ENCODE measurements at regions not wholly inside any gene's neighbourhood (a gene's known extent, or its start where the extent isn't known, plus 50 kb on each side); places are given as distances from the start of the nearest gene placed in this dataset.

GRCh38 chr4:108398316-108398715 lies 222.1 kb upstream of the RPL34 start:
- DNase-seq: peak; percentile 37

- DNase-seq: no peak
These were observed 222.5 kb upstream of the RPL34 start for GRCh38 chr4:108397850-108398249.

- DNase-seq: no peak
These were observed 223.4 kb upstream of the RPL34 start for GRCh38 chr4:108396900-108397497.

- no peak for DNase-seq
These were observed 224.6 kb upstream of the RPL34 start for GRCh38 chr4:108395786-108396185.

- no peak for DNase-seq
These were observed 225.2 kb upstream of the LEF1 start for GRCh38 chr4:108393890-108394472.

- no peak for DNase-seq
These were observed 223.1 kb upstream of the LEF1 start for GRCh38 chr4:108391701-108392455.

- no peak for DNase-seq
These were observed 216.3 kb upstream of the LEF1 start for GRCh38 chr4:108385076-108385475.

GRCh38 chr4:108384544-108384943 lies 215.8 kb upstream of the LEF1 start:
- DNase-seq: no peak

- no peak for DNase-seq
These were observed 214.4 kb upstream of the LEF1 start for GRCh38 chr4:108383157-108383556.

- no peak for DNase-seq
These were observed 214.0 kb upstream of the LEF1 start for GRCh38 chr4:108382751-108383150.

GRCh38 chr4:108378164-108378563 lies 209.4 kb upstream of the LEF1 start:
- DNase-seq: no peak

GRCh38 chr4:108377021-108377420 lies 208.3 kb upstream of the LEF1 start:
- DNase-seq: no peak

GRCh38 chr4:108375434-108375833 lies 206.7 kb upstream of the LEF1 start:
- no peak for DNase-seq

- no peak for DNase-seq
These were observed 203.9 kb upstream of the LEF1 start for GRCh38 chr4:108372681-108373080.

GRCh38 chr4:108371282-108371681 lies 202.6 kb upstream of the LEF1 start:
- no peak for DNase-seq

GRCh38 chr4:108370291-108371141 lies 201.8 kb upstream of the LEF1 start:
- DNase-seq: peak; percentile 34

GRCh38 chr4:108369035-108369655 lies 200.4 kb upstream of the LEF1 start:
- DNase-seq: no peak

- DNase-seq: no peak
These were observed 199.0 kb upstream of the LEF1 start for GRCh38 chr4:108367751-108368150.

- no peak for DNase-seq
These were observed 198.0 kb upstream of the LEF1 start for GRCh38 chr4:108366716-108367115.

GRCh38 chr4:108365551-108365950 lies 196.8 kb upstream of the LEF1 start:
- DNase-seq: no peak

- no peak for DNase-seq
These were observed 193.2 kb upstream of the LEF1 start for GRCh38 chr4:108361886-108362285.

GRCh38 chr4:108361446-108361820 lies 192.7 kb upstream of the LEF1 start:
- DNase-seq: no peak

Measured in femur (tissue), 1 donor.